Lung (tissue), 11 donors: ENCODE measurements at regions not wholly inside any gene's neighbourhood (a gene's known extent, or its start where the extent isn't known, plus 50 kb on each side); places are given as distances from the start of the nearest gene placed in this dataset.
A peak's percentile ranks its signal among the peaks of the same experiment; 100 is the strongest.

Experiments
- ATAC-seq: fragments of 200-7000 bp; cut with Tn5 transposase; one replicate; pipeline ENCODE4 v1.9.1; 2020; ENCODE audit warnings: moderate number of reproducible peaks; ENCODE audit not compliant: insufficient read depth, low FRiP score
- DNase-seq, 3 donors: peaks; one replicate each; pipeline ENCODE4 v3.0.0-alpha.2; 2013 to 2017
- H3K27ac ChIP-seq, 2 donors: one replicate each; pipeline ENCODE4 v1.5.1; 2013; ENCODE audit warnings: mild to moderate bottlenecking in 2 of 2, moderate library complexity in 2 of 2, control low read depth in 1 of 2, inconsistent platforms in 1 of 2, low read depth in 1 of 2, low read length in 1 of 2
- H3K27me3 ChIP-seq, 3 donors: one replicate each; pipeline ENCODE4 v1.5.1; 2013; ENCODE audit warnings: low read length in 2 of 3; ENCODE audit not compliant: control insufficient read depth in 3 of 3, insufficient read depth in 3 of 3
- H3K36me3 ChIP-seq, 4 donors: one replicate each; pipeline ENCODE4 v1.5.1; 2013; ENCODE audit warnings: low read length in 4 of 4, mild to moderate bottlenecking in 1 of 4, moderate library complexity in 1 of 4; ENCODE audit not compliant: control insufficient read depth in 4 of 4, insufficient read depth in 4 of 4
- H3K4me1 ChIP-seq, 5 donors: one replicate each; pipeline ENCODE4 v1.5.1; 2013; ENCODE audit warnings: low read length in 5 of 5, mild to moderate bottlenecking in 2 of 5, moderate library complexity in 1 of 5; ENCODE audit not compliant: control insufficient read depth in 5 of 5, insufficient read depth in 5 of 5
- H3K4me3 ChIP-seq: one replicate; pipeline ENCODE4 v1.5.1; 2013; ENCODE audit warnings: mild to moderate bottlenecking, control low read depth, moderate library complexity
- H3K9ac ChIP-seq, 2 donors: one replicate each; pipeline ENCODE4 v1.5.1; 2013; ENCODE audit warnings: low read length in 2 of 2, control low read depth in 1 of 2; ENCODE audit not compliant: insufficient read depth in 1 of 2
- H3K9me3 ChIP-seq, 4 donors: one replicate each; pipeline ENCODE4 v1.5.1; 2013; ENCODE audit warnings: low read length in 3 of 4, mild to moderate bottlenecking in 1 of 4, moderate library complexity in 1 of 4; ENCODE audit not compliant: control insufficient read depth in 4 of 4, insufficient read depth in 3 of 4
- WGBS, 2 donors: extraction: QIAGEN DNeasy Blood & Tissue Kit; methylation state at CpG; one replicate each; pipeline ENCODE4 v1.1.7; 2013; 5-methylcytosine and 5-hydroxymethylcytosine counted together
- TF ChIP-seq, protein P1 (sequence below): IDR thresholded peaks from 2 replicates; pipeline ENCODE4 v1.5.1; 2012; ENCODE audit warnings: mild to moderate bottlenecking; ENCODE audit errors: control extremely low read depth, extremely low read depth
- donor health status: control.
- donor health status: control.
- donor health status: Bipolar disorder and iron deficiency.
- donor health status: healthy.
- donor health status: DM: yes; HTN: yes; CAD: no.

DNA sequence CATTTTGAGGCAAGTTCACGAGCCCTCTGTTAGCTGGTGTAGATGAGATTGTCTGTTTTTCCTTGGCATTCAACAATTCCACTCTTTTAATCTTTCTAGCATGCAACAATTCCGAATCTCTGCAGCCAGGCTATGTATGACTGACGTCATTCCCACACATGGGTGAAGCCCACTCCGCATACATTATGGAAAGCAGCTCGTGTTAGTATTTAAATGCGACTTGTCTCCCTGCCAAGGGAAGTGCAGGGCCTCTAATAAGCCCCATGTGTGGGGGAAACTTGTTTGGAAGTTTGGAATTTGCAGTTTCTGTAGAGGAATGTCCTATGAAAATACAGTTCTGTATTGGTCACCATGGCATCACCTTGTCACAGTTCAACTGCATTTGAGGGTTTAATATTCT, 146.0 kb upstream of the FBXL7 start:
- DNase-seq, result peak; percentile 35 to 67 (median 66)
- peaks cover 0 to 10% (median 0%) of the 10 kb centered on the region in 5 donors for H3K4me1 ChIP-seq
- WGBS, 2 donors, result 68 to 69% methylated on average over 6 of the region's 6 CpGs
- H3K9ac ChIP-seq, result no peak overlapping the region
- no peak for ATAC-seq
- H3K27ac ChIP-seq, result no peak overlapping the region
- H3K27me3 ChIP-seq, result no peaks in the 10 kb centered on the region
- no peak overlapping the region for H3K4me3 ChIP-seq
- TF ChIP-seq, protein P1, sequence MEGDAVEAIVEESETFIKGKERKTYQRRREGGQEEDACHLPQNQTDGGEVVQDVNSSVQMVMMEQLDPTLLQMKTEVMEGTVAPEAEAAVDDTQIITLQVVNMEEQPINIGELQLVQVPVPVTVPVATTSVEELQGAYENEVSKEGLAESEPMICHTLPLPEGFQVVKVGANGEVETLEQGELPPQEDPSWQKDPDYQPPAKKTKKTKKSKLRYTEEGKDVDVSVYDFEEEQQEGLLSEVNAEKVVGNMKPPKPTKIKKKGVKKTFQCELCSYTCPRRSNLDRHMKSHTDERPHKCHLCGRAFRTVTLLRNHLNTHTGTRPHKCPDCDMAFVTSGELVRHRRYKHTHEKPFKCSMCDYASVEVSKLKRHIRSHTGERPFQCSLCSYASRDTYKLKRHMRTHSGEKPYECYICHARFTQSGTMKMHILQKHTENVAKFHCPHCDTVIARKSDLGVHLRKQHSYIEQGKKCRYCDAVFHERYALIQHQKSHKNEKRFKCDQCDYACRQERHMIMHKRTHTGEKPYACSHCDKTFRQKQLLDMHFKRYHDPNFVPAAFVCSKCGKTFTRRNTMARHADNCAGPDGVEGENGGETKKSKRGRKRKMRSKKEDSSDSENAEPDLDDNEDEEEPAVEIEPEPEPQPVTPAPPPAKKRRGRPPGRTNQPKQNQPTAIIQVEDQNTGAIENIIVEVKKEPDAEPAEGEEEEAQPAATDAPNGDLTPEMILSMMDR, result no peak
- H3K36me3 ChIP-seq, result no peaks in the 10 kb centered on the region
- H3K9me3 ChIP-seq, result peaks cover 0 to 2% (median 0%) of the 10 kb centered on the region in 4 donors

DNA sequence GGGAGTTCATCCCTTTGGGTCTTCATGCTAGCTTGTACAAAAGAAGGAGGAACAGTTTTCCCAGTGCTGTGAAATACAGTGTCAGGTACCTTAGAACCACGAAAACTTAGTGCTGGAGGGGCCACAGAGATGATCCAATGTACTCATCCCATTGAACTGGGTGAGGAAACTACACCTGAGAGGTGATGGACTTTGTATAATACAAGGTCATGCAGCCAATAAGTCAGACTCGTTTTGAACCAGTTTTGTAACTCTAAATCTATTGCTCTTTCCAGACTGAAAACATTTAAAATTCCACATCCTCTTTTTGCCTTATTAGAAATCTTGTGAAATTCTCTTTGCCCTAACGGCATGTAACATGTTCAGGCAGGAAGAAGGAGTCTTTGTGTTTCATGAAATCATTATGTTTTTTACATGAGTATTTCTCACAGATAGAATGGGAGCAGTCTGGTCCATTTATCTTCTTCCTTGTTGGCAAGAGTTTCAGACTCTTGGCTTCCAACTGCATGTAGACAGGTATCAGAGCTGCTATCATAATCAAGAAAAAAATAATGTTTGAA, 146.8 kb upstream of the FBXL7 start:
- Histone ChIP-seq H3K27me3 (no peaks in the 10 kb centered on the region), H3K36me3 (no peaks in the 10 kb centered on the region), H3K9ac (no peak overlapping the region), H3K4me3 (no peak overlapping the region), H3K9me3 (peaks cover 0 to 2% (median 0%) of the 10 kb centered on the region in 4 donors), H3K4me1 (peaks cover 0 to 10% (median 0%) of the 10 kb centered on the region in 5 donors), H3K27ac (no peak overlapping the region)
- 50 to 52% methylated on average over 3 of the region's 3 CpGs for WGBS, 2 donors
- TF ChIP-seq, protein P1, result no peak
- no peak for ATAC-seq
- DNase-seq, result no peak

DNA sequence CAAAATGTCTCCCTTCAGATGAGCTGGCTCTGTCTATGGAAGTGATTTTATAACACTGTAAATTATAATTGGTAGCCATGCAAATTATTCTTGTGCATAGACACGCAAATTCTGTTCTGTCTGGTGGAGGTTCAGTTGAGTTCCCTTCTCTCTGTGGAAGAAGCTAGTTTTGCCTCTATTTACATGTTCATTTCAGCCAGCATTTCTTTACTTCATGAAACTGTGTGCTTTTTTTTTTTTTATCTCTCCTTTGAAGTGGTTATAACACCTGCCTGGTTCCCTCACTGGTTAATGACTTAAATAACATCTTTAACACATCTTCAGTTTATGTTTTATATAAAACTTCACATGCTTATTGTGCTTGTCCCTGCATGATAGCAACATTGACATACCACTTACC, 149.4 kb upstream of the FBXL7 start:
- no peak for ATAC-seq
- Histone ChIP-seq H3K4me1 (no peaks in the 10 kb centered on the region), H3K27me3 (no peaks in the 10 kb centered on the region), H3K27ac (no peak overlapping the region), H3K36me3 (no peaks in the 10 kb centered on the region), H3K9me3 (no peaks in the 10 kb centered on the region), H3K4me3 (no peak overlapping the region), H3K9ac (no peak overlapping the region)
- TF ChIP-seq, protein P1, result no peak
- no peak for DNase-seq
- 91% methylated on average over 1 of the region's 1 CpG for WGBS, 2 donors

- H3K36me3 ChIP-seq, result no peaks in the 10 kb centered on the region
- 58 to 62% methylated on average over 5 of the region's 5 CpGs for WGBS, 2 donors
These were observed 153.2 kb upstream of the FBXL7 start for GRCh38 chr5:15346738-15347137.

More at GRCh38 chr5:15346738-15347137, 153.2 kb upstream of the FBXL7 start:
- H3K9ac ChIP-seq, result no peak overlapping the region
- no peaks in the 10 kb centered on the region for H3K9me3 ChIP-seq
- no peaks in the 10 kb centered on the region for H3K4me1 ChIP-seq
- no peak overlapping the region for H3K27ac ChIP-seq
- DNase-seq, result no peak
- no peak for ATAC-seq
- TF ChIP-seq, protein P1, result no peak
- no peaks in the 10 kb centered on the region for H3K27me3 ChIP-seq
- no peak overlapping the region for H3K4me3 ChIP-seq
